Fibroblast of the aortic adventitia (primary cell): ENCODE measurements at regions not wholly inside any gene's neighbourhood (a gene's known extent, or its start where the extent isn't known, plus 50 kb on each side); places are given as distances from the start of the nearest gene placed in this dataset.
"Not testable (repeated sequence)": the region's sequence is repeated elsewhere in the genome, so short reads cannot be mapped to it uniquely, and the experiment has no call there.

Experiments used
- DNase-seq: peaks from one replicate; pipeline ENCODE4 v3.0.0-alpha.2; 2010; ENCODE audit warnings: low read depth
- H3K4me3 ChIP-seq: 2 replicates; pipeline ENCODE4 v1.5.1; 2011; ENCODE audit warnings: low read depth, mild to moderate bottlenecking, control low read depth, low read length, moderate library complexity
- CTCF ChIP-seq: IDR thresholded peaks from 2 replicates; pipeline ENCODE4 v1.5.1; 2011; ENCODE audit warnings: mild to moderate bottlenecking, low read length, control low read depth, inconsistent platforms; ENCODE audit not compliant: insufficient read depth

GRCh38 chr3:196134691-196135090 is 52.8 kb upstream of the TFRC start:
- no peak for TF ChIP-seq CTCF
- DNase-seq: no peak
- no peak overlapping the region for H3K4me3 ChIP-seq

GRCh38 chr3:196133869-196134268 is 52.0 kb upstream of the TFRC start:
- not testable (repeated sequence) for DNase-seq, H3K4me3 ChIP-seq

GRCh38 chr3:196131921-196132320 is 50.0 kb upstream of the TFRC start:
- TF ChIP-seq CTCF: no peak
- DNase-seq: no peak
- no peak overlapping the region for H3K4me3 ChIP-seq
